AG04449 (cell line): ENCODE measurements at regions not wholly inside any gene's neighbourhood (a gene's known extent, or its start where the extent isn't known, plus 50 kb on each side); places are given as distances from the start of the nearest gene placed in this dataset.
"Not testable (repeated sequence)": the region's sequence is repeated elsewhere in the genome, so short reads cannot be mapped to it uniquely, and the experiment has no call there.

Experiments used
- CTCF ChIA-PET: fragments of 350-600 bp; formaldehyde crosslinking; extraction: SDS; loops from one replicate; lab custom pipeline; 2021; ENCODE audit warnings: antibody characterized with exemption; lab: Yijun Ruan, JAX
- POLR2A ChIA-PET: fragments of 400-600, 350-600 bp; formaldehyde crosslinking; extraction: SDS; loops from one replicate; lab custom pipeline; 2020; ENCODE audit warnings: antibody characterized with exemption, inconsistent platforms; lab: Yijun Ruan, JAX
- DNase-seq: peaks from one replicate; pipeline ENCODE4 v3.0.0-alpha.2; 2010; ENCODE audit warnings: low read depth, low spot score
- H3K4me3 ChIP-seq: 2 replicates; pipeline ENCODE4 v1.5.1; 2011; ENCODE audit warnings: low read depth, mild to moderate bottlenecking, control low read depth, low read length
- CTCF ChIP-seq: IDR thresholded peaks from one replicate; pipeline ENCODE4 v1.5.1; 2011; ENCODE audit warnings: mild to moderate bottlenecking, moderate library complexity, low read length, control low read depth, inconsistent platforms; ENCODE audit not compliant: insufficient read depth; ENCODE audit errors: missing control alignments

GRCh38 chr2:44056947-44057346 lies 61.2 kb upstream of the LRPPRC start:
- no peak for TF ChIP-seq CTCF
- H3K4me3 ChIP-seq = no peak overlapping the region
- ChIA-PET POLR2A (no interaction called here), CTCF (interaction anchor here (1.7 kb wide), 1 partner anchor 30 kb away, joined by 5 read pairs; no protein-coding TSS in a partner anchor)
- no peak for DNase-seq

- CTCF ChIA-PET, DNase-seq, POLR2A ChIA-PET, H3K4me3 ChIP-seq: not testable (repeated sequence)
These were observed 64.5 kb upstream of the LRPPRC start for GRCh38 chr2:44060286-44060685.

GRCh38 chr2:44060990-44061389 lies 65.2 kb upstream of the LRPPRC start:
- H3K4me3 ChIP-seq = no peak overlapping the region
- DNase-seq = no peak
- CTCF ChIA-PET = no interaction called here
- no peak for TF ChIP-seq CTCF
- POLR2A ChIA-PET = no interaction called here

GRCh38 chr2:44061469-44061868 lies 65.7 kb upstream of the LRPPRC start:
- ChIA-PET CTCF (no interaction called here), POLR2A (no interaction called here)
- no peak overlapping the region for H3K4me3 ChIP-seq
- no peak for DNase-seq
- no peak for TF ChIP-seq CTCF

- POLR2A ChIA-PET = no interaction called here
- no peak for TF ChIP-seq CTCF
- no peak for DNase-seq
- no peak overlapping the region for H3K4me3 ChIP-seq
- CTCF ChIA-PET = interaction anchor here (1.0 kb wide), 1 partner anchor 331 kb away, joined by 3 read pairs; no protein-coding TSS in a partner anchor
These were observed 66.1 kb upstream of the LRPPRC start for GRCh38 chr2:44061876-44062275.

GRCh38 chr2:44063033-44063432 lies 67.2 kb upstream of the LRPPRC start:
- CTCF ChIA-PET = interaction anchor here (1.0 to 1.7 kb wide), 3 partner anchors 20 to 330 kb away, joined by 3 to 9 read pairs (median 3); no protein-coding TSS in a partner anchor
- TF ChIP-seq CTCF = no peak

GRCh38 chr2:44064281-44064680 lies 68.5 kb upstream of the LRPPRC start:
- CTCF ChIA-PET = interaction anchor here (1.3 to 1.9 kb wide), 3 partner anchors 19 to 23 kb away, joined by 3 to 9 read pairs (median 7); no protein-coding TSS in a partner anchor
- DNase-seq, H3K4me3 ChIP-seq, POLR2A ChIA-PET: not testable (repeated sequence)

More at GRCh38 chr2:44063033-44063432, 67.2 kb upstream of the LRPPRC start:
- H3K4me3 ChIP-seq = no peak overlapping the region
- DNase-seq = no peak
- POLR2A ChIA-PET = no interaction called here

GRCh38 chr2:44067012-44067790 lies 71.4 kb upstream of the LRPPRC start:
- H3K4me3 ChIP-seq, CTCF ChIA-PET, DNase-seq, POLR2A ChIA-PET: not testable (repeated sequence)

GRCh38 chr2:44067791-44068181 lies 72.0 kb upstream of the LRPPRC start:
- H3K4me3 ChIP-seq, DNase-seq, POLR2A ChIA-PET, CTCF ChIA-PET: not testable (repeated sequence)
